HFFc6 (cell line): ENCODE measurements at regions not wholly inside any gene's neighbourhood (a gene's known extent, or its start where the extent isn't known, plus 50 kb on each side); places are given as distances from the start of the nearest gene placed in this dataset.

Experiments used
- DNase-seq: peaks from one replicate; pipeline ENCODE4 v3.0.0-alpha.2; 2018
- H3K27ac Mint-ChIP-seq: 2 replicates; pipeline ENCODE4 v1.8.0; 2020; ENCODE audit warnings: mild to moderate bottlenecking, mixed read lengths
- H3K27me3 Mint-ChIP-seq: 2 replicates; pipeline ENCODE4 v1.8.0; 2021; ENCODE audit warnings: mild to moderate bottlenecking, moderate library complexity, mixed read lengths; ENCODE audit not compliant: insufficient read depth
- H3K36me3 Mint-ChIP-seq: 2 replicates; pipeline ENCODE4 v1.8.0; 2021; ENCODE audit warnings: low read depth, mixed read lengths
- H3K4me1 Mint-ChIP-seq: 2 replicates; pipeline ENCODE4 v1.8.0; 2020; ENCODE audit warnings: low read depth, mixed read lengths
- H3K4me3 Mint-ChIP-seq: 2 replicates; pipeline ENCODE4 v1.8.0; 2020; ENCODE audit warnings: mild to moderate bottlenecking, moderate library complexity, mixed read lengths
- H3K9me3 Mint-ChIP-seq: 2 replicates; pipeline ENCODE4 v1.8.0; 2020; ENCODE audit warnings: mild to moderate bottlenecking, mixed read lengths
- CTCF ChIP-seq: fragments of 200-600 bp; sonication (generic); IDR thresholded peaks from 2 replicates; pipeline ENCODE4 v1.5.0; 2021; ENCODE audit warnings: antibody characterized with exemption, mild to moderate bottlenecking

- no peak for TF ChIP-seq CTCF
- no peaks in the 10 kb centered on the region; the same call in 1 of the 2 replicates for H3K9me3 Mint-ChIP-seq
- DNase-seq = no peak
- no peak overlapping the region for H3K4me3 Mint-ChIP-seq
- H3K27ac Mint-ChIP-seq = no peak overlapping the region
- H3K4me1 Mint-ChIP-seq = no peaks in the 10 kb centered on the region
- H3K27me3 Mint-ChIP-seq = peaks cover 1% of the 10 kb centered on the region
- no peaks in the 10 kb centered on the region for H3K36me3 Mint-ChIP-seq
Observed at GRCh38 chr7:32218741-32219288, 148.6 kb upstream of the PDE1C start.

GRCh38 chr7:32218154-32218467 lies 147.9 kb upstream of the PDE1C start:
- no peak for TF ChIP-seq CTCF
- H3K27ac Mint-ChIP-seq = no peak overlapping the region
- H3K36me3 Mint-ChIP-seq = no peaks in the 10 kb centered on the region
- H3K27me3 Mint-ChIP-seq = peaks cover 1% of the 10 kb centered on the region; the same call in 1 of the 2 replicates
- no peak for DNase-seq
- H3K4me3 Mint-ChIP-seq = no peak overlapping the region
- H3K4me1 Mint-ChIP-seq = no peaks in the 10 kb centered on the region
- H3K9me3 Mint-ChIP-seq = no peaks in the 10 kb centered on the region; the same call in 1 of the 2 replicates

- no peaks in the 10 kb centered on the region for H3K4me1 Mint-ChIP-seq
- DNase-seq = no peak
- H3K4me3 Mint-ChIP-seq = no peak overlapping the region
- no peaks in the 10 kb centered on the region; the same call in 1 of the 2 replicates for H3K9me3 Mint-ChIP-seq
- TF ChIP-seq CTCF = no peak
- peaks cover 1% of the 10 kb centered on the region; the same call in 1 of the 2 replicates for H3K27me3 Mint-ChIP-seq
- H3K36me3 Mint-ChIP-seq = no peaks in the 10 kb centered on the region
- no peak overlapping the region for H3K27ac Mint-ChIP-seq
Observed at GRCh38 chr7:32217341-32218153, 147.3 kb upstream of the PDE1C start.

- no peak for DNase-seq
- H3K9me3 Mint-ChIP-seq = no peaks in the 10 kb centered on the region; the same call in 1 of the 2 replicates
- no peaks in the 10 kb centered on the region for H3K4me1 Mint-ChIP-seq
- no peaks in the 10 kb centered on the region for H3K36me3 Mint-ChIP-seq
- H3K4me3 Mint-ChIP-seq = no peak overlapping the region
- H3K27me3 Mint-ChIP-seq = peaks cover 1% of the 10 kb centered on the region; the same call in 1 of the 2 replicates
- no peak overlapping the region for H3K27ac Mint-ChIP-seq
- no peak for TF ChIP-seq CTCF
Observed at GRCh38 chr7:32216759-32217158, 146.6 kb upstream of the PDE1C start.

GRCh38 chr7:32215697-32216096 lies 145.5 kb upstream of the PDE1C start:
- Mint-ChIP-seq H3K4me1 (no peaks in the 10 kb centered on the region), H3K27ac (no peak overlapping the region), H3K9me3 (no peaks in the 10 kb centered on the region; the same call in 1 of the 2 replicates), H3K36me3 (no peaks in the 10 kb centered on the region), H3K4me3 (no peak overlapping the region), H3K27me3 (peaks cover 1% of the 10 kb centered on the region; the same call in 1 of the 2 replicates)
- TF ChIP-seq CTCF = no peak
- no peak for DNase-seq
